BLaER1 (cell line): ENCODE measurements at regions not wholly inside any gene's neighbourhood (a gene's known extent, or its start where the extent isn't known, plus 50 kb on each side); places are given as distances from the start of the nearest gene placed in this dataset.

Experiments
- H3K27ac ChIP-seq: shearing (Covaris generic); formaldehyde crosslinking; 2 replicates; pipeline ENCODE4 v1.8.1; 2022
- H3K27me3 ChIP-seq: shearing (Covaris generic); formaldehyde crosslinking; 2 replicates; pipeline ENCODE4 v1.8.1; 2022
- H3K36me3 ChIP-seq: shearing (Covaris generic); formaldehyde crosslinking; 2 replicates; pipeline ENCODE4 v1.8.1; 2022
- H3K4me1 ChIP-seq: shearing (Covaris generic); formaldehyde crosslinking; 2 replicates; pipeline ENCODE4 v1.8.1; 2022
- H3K4me2 ChIP-seq: shearing (Covaris generic); formaldehyde crosslinking; 2 replicates; pipeline ENCODE4 v1.8.1; 2022
- H3K4me3 ChIP-seq: shearing (Covaris generic); formaldehyde crosslinking; 2 replicates; pipeline ENCODE4 v1.8.1; 2022
- H3K9ac ChIP-seq: shearing (Covaris generic); formaldehyde crosslinking; 2 replicates; pipeline ENCODE4 v1.8.1; 2022
- H3K9me3 ChIP-seq: shearing (Covaris generic); formaldehyde crosslinking; 2 replicates; pipeline ENCODE4 v1.8.1; 2022
- H4K20me1 ChIP-seq: shearing (Covaris generic); formaldehyde crosslinking; 2 replicates; pipeline ENCODE4 v1.8.1; 2022
- Cebpa-rat ChIP-seq: shearing (Covaris generic); IDR thresholded peaks from 2 replicates; pipeline ENCODE4 v1.8.1; 2022

DNA sequence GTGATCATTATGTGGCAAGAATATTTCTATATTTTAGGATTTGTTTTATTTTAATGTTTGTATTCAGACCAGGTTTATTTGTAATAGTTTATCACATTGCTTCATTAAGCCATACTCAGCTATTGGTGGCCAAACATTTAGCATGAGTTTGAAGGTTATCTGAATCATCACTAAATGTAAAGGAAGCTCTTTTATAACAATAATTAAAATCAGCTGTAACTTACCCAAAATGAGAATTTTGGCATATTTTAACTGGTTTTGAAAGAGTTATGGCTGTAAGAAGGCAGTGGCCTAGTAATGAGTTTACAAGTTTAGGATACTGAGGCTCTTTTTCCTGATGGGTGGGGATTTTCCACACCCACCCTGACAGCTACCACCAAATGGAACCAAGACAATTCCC, 177.8 kb downstream of the EN1 start:
- Histone ChIP-seq H3K27ac (no peak overlapping the region), H3K4me2 (no peak overlapping the region), H3K4me3 (no peak overlapping the region), H3K36me3 (no peaks in the 10 kb centered on the region), H4K20me1 (no peaks in the 10 kb centered on the region), H3K9me3 (no peaks in the 10 kb centered on the region), H3K9ac (no peak overlapping the region), H3K27me3 (no peaks in the 10 kb centered on the region), H3K4me1 (no peaks in the 10 kb centered on the region)
- TF ChIP-seq Cebpa-rat = no peak

DNA sequence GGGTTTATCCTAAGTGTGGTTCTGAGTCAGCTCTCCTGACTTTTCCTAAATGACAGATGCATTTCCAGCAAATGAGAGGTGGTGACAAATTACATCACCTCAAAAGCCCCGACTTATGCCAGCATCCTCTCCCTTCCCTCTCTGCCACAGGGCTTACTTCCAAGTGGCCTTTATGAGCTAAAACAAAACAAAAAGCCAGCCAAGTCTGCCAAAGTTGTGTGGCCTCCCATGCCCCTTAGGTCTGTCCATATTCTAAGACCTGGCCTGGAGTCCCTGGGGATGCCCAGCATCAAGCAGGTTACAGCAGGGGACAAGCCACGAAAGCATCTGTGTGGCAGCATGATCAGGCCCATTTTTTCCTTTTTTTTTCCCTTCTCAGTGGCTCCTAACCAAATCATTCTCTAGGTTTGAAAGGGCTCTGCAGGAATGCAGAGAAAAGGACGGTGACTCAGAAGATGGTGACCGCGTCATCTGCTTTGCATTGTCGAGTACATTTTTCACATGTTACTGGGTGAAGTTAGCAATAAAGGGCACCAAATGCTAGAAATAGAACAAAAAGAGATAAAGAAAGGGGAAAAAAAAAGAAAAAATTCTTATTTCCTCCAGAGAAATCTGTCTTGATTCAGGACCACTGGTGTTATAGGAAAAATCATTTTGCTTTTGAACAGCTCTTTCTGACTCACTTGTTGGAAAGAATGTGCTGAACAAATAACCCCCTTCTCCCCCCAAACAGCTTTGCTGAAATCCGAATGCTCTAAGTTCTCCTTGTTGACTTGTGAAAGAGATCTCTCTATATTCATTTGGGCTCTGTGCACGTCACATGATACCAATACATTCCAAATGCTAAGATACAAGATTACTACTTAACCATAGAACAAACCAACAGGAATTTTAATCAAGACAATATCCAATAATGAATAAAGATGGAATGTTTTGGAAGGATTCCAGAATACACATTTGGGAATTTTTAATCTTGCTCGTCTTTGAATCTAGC, 178.7 kb downstream of the EN1 start:
- Histone ChIP-seq H3K9me3 (no peaks in the 10 kb centered on the region), H3K4me3 (no peak overlapping the region), H3K27ac (no peak overlapping the region), H4K20me1 (no peaks in the 10 kb centered on the region), H3K4me2 (no peak overlapping the region), H3K4me1 (no peaks in the 10 kb centered on the region), H3K36me3 (no peaks in the 10 kb centered on the region), H3K27me3 (no peaks in the 10 kb centered on the region), H3K9ac (no peak overlapping the region)
- TF ChIP-seq Cebpa-rat = no peak

- TF ChIP-seq Cebpa-rat = no peak
- no peak overlapping the region for H3K9ac ChIP-seq
- no peaks in the 10 kb centered on the region for H4K20me1 ChIP-seq
- no peaks in the 10 kb centered on the region for H3K36me3 ChIP-seq
- H3K4me1 ChIP-seq = no peaks in the 10 kb centered on the region
- no peaks in the 10 kb centered on the region for H3K27me3 ChIP-seq
- no peaks in the 10 kb centered on the region for H3K9me3 ChIP-seq
- no peak overlapping the region for H3K4me3 ChIP-seq
- no peak overlapping the region for H3K4me2 ChIP-seq
- no peak overlapping the region for H3K27ac ChIP-seq
These were observed 179.5 kb downstream of the EN1 start for GRCh38 chr2:118667964-118668363.

- TF ChIP-seq Cebpa-rat = no peak
- H3K27ac ChIP-seq = no peak overlapping the region
- no peaks in the 10 kb centered on the region for H3K36me3 ChIP-seq
- no peak overlapping the region for H3K4me2 ChIP-seq
- no peaks in the 10 kb centered on the region for H3K27me3 ChIP-seq
- H3K9me3 ChIP-seq = no peaks in the 10 kb centered on the region
- H3K9ac ChIP-seq = no peak overlapping the region
- no peaks in the 10 kb centered on the region for H4K20me1 ChIP-seq
- H3K4me3 ChIP-seq = no peak overlapping the region
- no peaks in the 10 kb centered on the region for H3K4me1 ChIP-seq
These were observed 180.1 kb downstream of the EN1 start for GRCh38 chr2:118667348-118667747.

- H3K36me3 ChIP-seq = no peaks in the 10 kb centered on the region
- H3K27me3 ChIP-seq = no peaks in the 10 kb centered on the region
- H3K4me1 ChIP-seq = no peaks in the 10 kb centered on the region
- no peak overlapping the region for H3K27ac ChIP-seq
- no peak overlapping the region for H3K4me2 ChIP-seq
- no peak overlapping the region for H3K9ac ChIP-seq
- no peaks in the 10 kb centered on the region for H3K9me3 ChIP-seq
- TF ChIP-seq Cebpa-rat = no peak
- no peaks in the 10 kb centered on the region for H4K20me1 ChIP-seq
- H3K4me3 ChIP-seq = no peak overlapping the region
These were observed 181.5 kb downstream of the EN1 start for GRCh38 chr2:118665784-118666529.

GRCh38 chr2:118661179-118661578, 186.3 kb downstream of the EN1 start:
- H3K4me3 ChIP-seq = no peak overlapping the region
- H3K9ac ChIP-seq = no peak overlapping the region
- H3K4me1 ChIP-seq = no peaks in the 10 kb centered on the region
- no peaks in the 10 kb centered on the region for H4K20me1 ChIP-seq
- TF ChIP-seq Cebpa-rat = no peak
- no peaks in the 10 kb centered on the region for H3K36me3 ChIP-seq
- H3K27me3 ChIP-seq = no peaks in the 10 kb centered on the region
- no peak overlapping the region for H3K4me2 ChIP-seq
- H3K9me3 ChIP-seq = no peaks in the 10 kb centered on the region
- no peak overlapping the region for H3K27ac ChIP-seq

DNA sequence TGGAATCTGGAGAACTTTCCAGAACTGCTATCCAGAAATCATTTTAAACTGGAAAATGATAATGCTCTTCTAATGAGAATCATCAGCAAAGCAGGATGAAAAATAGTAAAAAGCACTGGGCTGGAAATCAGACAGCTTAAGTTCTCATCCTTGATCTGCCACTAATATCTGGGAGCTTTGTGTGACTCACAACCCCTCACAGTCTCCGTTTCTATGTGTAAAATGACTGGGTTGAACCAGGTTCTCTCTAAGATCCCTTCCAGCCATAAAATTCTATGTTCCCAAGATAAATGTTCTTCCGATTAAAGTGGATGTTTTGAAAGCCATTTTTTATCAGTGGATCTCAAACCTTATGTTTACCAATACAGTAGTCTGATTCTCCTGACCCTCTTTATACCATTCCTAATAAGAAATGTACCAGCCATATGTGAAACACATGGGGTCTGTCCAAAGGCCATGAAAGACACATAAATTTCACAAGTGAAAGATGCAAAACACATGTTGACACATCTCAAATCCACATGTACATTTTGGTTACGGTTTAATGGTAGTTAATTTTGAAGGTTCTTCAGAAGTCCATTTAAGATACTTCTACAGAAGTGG, 188.8 kb downstream of the EN1 start:
- no peak overlapping the region for H3K4me2 ChIP-seq
- TF ChIP-seq Cebpa-rat = no peak
- H3K9ac ChIP-seq = no peak overlapping the region
- H3K4me1 ChIP-seq = no peaks in the 10 kb centered on the region
- no peaks in the 10 kb centered on the region for H3K9me3 ChIP-seq
- no peaks in the 10 kb centered on the region for H4K20me1 ChIP-seq
- no peak overlapping the region for H3K4me3 ChIP-seq
- no peak overlapping the region for H3K27ac ChIP-seq
- H3K27me3 ChIP-seq = no peaks in the 10 kb centered on the region
- H3K36me3 ChIP-seq = no peaks in the 10 kb centered on the region

DNA sequence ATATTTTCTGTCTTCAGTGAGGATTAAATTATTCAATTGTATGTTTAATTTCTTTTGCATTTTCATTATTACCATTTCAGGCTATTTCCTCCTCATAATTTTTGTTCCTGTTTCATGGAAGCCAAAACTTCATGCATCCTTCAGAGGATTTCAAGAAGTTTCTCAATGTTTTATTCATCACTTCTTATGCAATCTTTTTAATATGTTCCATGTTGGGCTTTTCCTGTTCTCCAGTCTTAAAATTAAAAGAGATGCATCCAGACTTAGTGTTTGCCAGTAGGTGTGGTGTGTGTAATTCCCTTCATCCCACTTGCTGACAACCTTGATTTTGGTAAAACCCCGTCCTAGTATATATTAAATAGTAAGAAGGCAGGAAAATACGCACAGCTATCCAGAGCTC, 190.0 kb downstream of the EN1 start:
- H3K4me1 ChIP-seq = no peaks in the 10 kb centered on the region
- no peak overlapping the region for H3K4me2 ChIP-seq
- no peaks in the 10 kb centered on the region for H3K27me3 ChIP-seq
- no peak overlapping the region for H3K27ac ChIP-seq
- no peaks in the 10 kb centered on the region for H4K20me1 ChIP-seq
- no peak overlapping the region for H3K9ac ChIP-seq
- H3K9me3 ChIP-seq = no peaks in the 10 kb centered on the region
- no peak for TF ChIP-seq Cebpa-rat
- no peaks in the 10 kb centered on the region for H3K36me3 ChIP-seq
- H3K4me3 ChIP-seq = no peak overlapping the region

DNA sequence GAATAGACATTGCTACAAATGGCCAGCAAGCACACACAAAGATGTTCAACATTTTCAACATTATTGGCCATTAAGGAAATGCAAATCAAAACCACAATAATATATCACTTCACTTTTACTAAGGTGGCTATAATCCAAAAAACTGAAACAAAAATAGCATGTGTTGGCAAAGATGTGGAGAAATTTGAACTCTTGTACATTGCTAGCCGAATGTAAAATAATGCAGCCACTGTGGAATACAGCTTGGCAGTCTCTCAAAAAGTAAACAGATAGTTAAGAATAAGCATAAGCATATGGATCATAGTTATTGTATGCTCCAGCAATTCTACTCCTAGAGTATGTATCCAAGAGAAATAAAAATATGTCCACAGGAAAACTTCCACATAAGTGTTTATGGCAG, 192.5 kb downstream of the EN1 start:
- no peaks in the 10 kb centered on the region for H3K27me3 ChIP-seq
- no peak overlapping the region for H3K9ac ChIP-seq
- no peak overlapping the region for H3K27ac ChIP-seq
- H3K4me1 ChIP-seq = no peaks in the 10 kb centered on the region
- no peak overlapping the region for H3K4me3 ChIP-seq
- TF ChIP-seq Cebpa-rat = no peak
- no peak overlapping the region for H3K4me2 ChIP-seq
- H4K20me1 ChIP-seq = no peaks in the 10 kb centered on the region
- no peaks in the 10 kb centered on the region for H3K9me3 ChIP-seq
- no peaks in the 10 kb centered on the region for H3K36me3 ChIP-seq

DNA sequence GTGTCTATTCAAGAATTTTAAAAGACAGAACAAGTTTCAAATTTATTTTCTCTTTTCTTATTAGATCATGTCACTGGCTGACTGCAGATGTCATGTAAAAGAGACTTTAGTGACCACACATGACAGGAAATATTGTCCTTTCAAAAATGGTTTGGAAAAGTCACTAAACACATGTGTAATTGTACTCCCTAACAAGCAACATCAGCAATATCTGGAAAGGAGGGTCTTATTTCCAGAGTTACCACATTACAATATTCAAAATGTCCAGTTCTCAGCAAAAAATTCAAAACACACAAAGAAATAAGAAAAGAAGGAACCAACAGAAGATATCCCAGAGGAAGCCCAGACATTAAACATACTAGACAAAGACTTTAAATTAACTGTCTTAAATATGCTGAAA, 197.1 kb downstream of the EN1 start:
- TF ChIP-seq Cebpa-rat = no peak
- Histone ChIP-seq H3K4me1 (no peaks in the 10 kb centered on the region), H3K36me3 (no peaks in the 10 kb centered on the region), H3K27me3 (no peaks in the 10 kb centered on the region), H4K20me1 (no peaks in the 10 kb centered on the region), H3K4me2 (no peak overlapping the region), H3K27ac (no peak overlapping the region), H3K9ac (no peak overlapping the region), H3K4me3 (no peak overlapping the region), H3K9me3 (no peaks in the 10 kb centered on the region)
